SK-N-SH (cell line): ENCODE measurements at regions not wholly inside any gene's neighbourhood (a gene's known extent, or its start where the extent isn't known, plus 50 kb on each side); places are given as distances from the start of the nearest gene placed in this dataset.

ENCODE experiments used
- CTCF ChIA-PET: fragments of 300-600, 350-600 bp; formaldehyde crosslinking; extraction: SDS; loops from one replicate; lab custom pipeline; 2021; lab: Yijun Ruan, JAX
- POLR2A ChIA-PET: fragments of 350-600 bp; sonication (Branson Sonifier 250); formaldehyde crosslinking; extraction: SDS; loops from one replicate; lab custom pipeline; 2020; ENCODE audit warnings: antibody characterized with exemption, inconsistent platforms; lab: Yijun Ruan, JAX
- DNase-seq: peaks from one replicate; pipeline ENCODE4 v3.0.0; 2012
- H2AFZ ChIP-seq: fragments of 200-600 bp; sonication (generic); 2 replicates; pipeline ENCODE4 v1.8.1; 2016; ENCODE audit warnings: antibody characterized with exemption, mild to moderate bottlenecking, low read depth
- H3F3A ChIP-seq: fragments of 200-600 bp; sonication (generic); replicated peaks from 2 replicates; pipeline ENCODE3; 2016; ENCODE audit warnings: antibody characterized with exemption, mild to moderate bottlenecking; ENCODE audit not compliant: insufficient read depth
- H3K27ac ChIP-seq, 2 experiments: fragments of 200-500 bp in 1 of 2; fragments of 200-600 bp in 1 of 2; sonication (Bioruptor generic) in 1 of 2; sonication (generic), shearing (Covaris generic) in 1 of 2; 2 replicates each; pipeline versions ENCODE4 v1.5.1 to v1.6.1; 2014 to 2016; ENCODE audit warnings: low read depth in 2 of 2, inconsistent platforms in 1 of 2, low read length in 1 of 2, mild to moderate bottlenecking in 1 of 2, mixed read lengths in 1 of 2
- H3K27me3 ChIP-seq: fragments of 200-600 bp; sonication (generic), shearing (Covaris generic); 2 replicates; pipeline ENCODE4 v1.6.1; 2016; ENCODE audit warnings: mixed run types; ENCODE audit not compliant: insufficient read depth
- H3K36me3 ChIP-seq, 2 experiments: fragments of 200-500 bp in 1 of 2; fragments of 200-600 bp in 1 of 2; sonication (Bioruptor generic) in 1 of 2; sonication (generic) in 1 of 2; replicated peaks in 1 of 2; 2 replicates each; pipeline versions ENCODE3 to v1.5.1; 2014 to 2016; ENCODE audit warnings: low read length in 1 of 2, mild to moderate bottlenecking in 1 of 2; ENCODE audit not compliant: insufficient read depth in 2 of 2, control insufficient read depth in 1 of 2
- H3K4me1 ChIP-seq, 2 experiments: fragments of 200-500 bp in 1 of 2; fragments of 200-600 bp in 1 of 2; sonication (Bioruptor generic) in 1 of 2; sonication (generic), shearing (Covaris generic) in 1 of 2; 2 replicates each; pipeline versions ENCODE4 v1.5.1 to v1.6.1; 2014 to 2016; ENCODE audit warnings: low read depth in 1 of 2, low read length in 1 of 2, mixed run types in 1 of 2; ENCODE audit not compliant: insufficient read depth in 2 of 2, control insufficient read depth in 1 of 2
- H3K4me2 ChIP-seq: fragments of 200-600 bp; sonication (generic), shearing (Covaris generic); 2 replicates; pipeline ENCODE4 v1.6.1; 2017; ENCODE audit warnings: mixed run types
- H3K4me3 ChIP-seq, 2 experiments: fragments of 200-500 bp in 1 of 2; fragments of 200-600 bp in 1 of 2; sonication (Bioruptor generic) in 1 of 2; sonication (generic), shearing (Covaris generic) in 1 of 2; 2 replicates each; pipeline versions ENCODE4 v1.5.1 to v1.8.1; 2014 to 2016; ENCODE audit warnings: low read depth in 2 of 2, inconsistent platforms in 1 of 2, low read length in 1 of 2, mild to moderate bottlenecking in 1 of 2, mixed read lengths in 1 of 2, moderate library complexity in 1 of 2
- H3K79me2 ChIP-seq: fragments of 200-600 bp; sonication (generic); 2 replicates; pipeline ENCODE4 v1.8.1; 2017; ENCODE audit warnings: mild to moderate bottlenecking; ENCODE audit not compliant: insufficient read depth
- H3K9ac ChIP-seq: fragments of 200-600 bp; sonication (generic); 2 replicates; pipeline ENCODE4 v1.6.1; 2017; ENCODE audit warnings: mixed run types
- H3K9me2 ChIP-seq: fragments of 200-600 bp; sonication (generic); 2 replicates; pipeline ENCODE4 v1.6.1; 2017; ENCODE audit warnings: mixed run types
- H3K9me3 ChIP-seq: fragments of 200-600 bp; sonication (generic); 2 replicates; pipeline ENCODE4 v1.6.1; 2017; ENCODE audit warnings: mixed run types, mild to moderate bottlenecking, moderate library complexity
- H4K20me1 ChIP-seq: fragments of 200-600 bp; sonication (generic); 2 replicates; pipeline ENCODE4 v1.6.1; 2017; ENCODE audit warnings: mild to moderate bottlenecking, mixed run types; ENCODE audit not compliant: insufficient read depth
- CTCF ChIP-seq: fragments of 200-600 bp; sonication (generic); IDR thresholded peaks from 2 replicates; pipeline ENCODE4 v1.6.1; 2017; ENCODE audit warnings: antibody characterized with exemption, mild to moderate bottlenecking, moderate library complexity
- EP300 ChIP-seq, 2 experiments: IDR thresholded peaks; 2 replicates each; pipeline versions ENCODE4 v1.4.0 to v1.6.1; 2012; ENCODE audit warnings: borderline replicate concordance in 1 of 2, low read depth in 1 of 2, low read length in 1 of 2
- EZH2phosphoT487 ChIP-seq: fragments of 200-600 bp; sonication (generic); IDR thresholded peaks from 2 replicates; pipeline ENCODE4 v1.6.1; 2017; ENCODE audit warnings: low read depth, mixed run types, mild to moderate bottlenecking, antibody characterized with exemption, moderate library complexity, borderline replicate concordance
- FOXJ3 ChIP-seq: sonication (generic); formaldehyde crosslinking; IDR thresholded peaks from 2 replicates; pipeline ENCODE4 v1.5.1; 2020; ENCODE audit warnings: mild to moderate bottlenecking, missing genetic modification reagents
- GATA2 ChIP-seq: sonication (generic); formaldehyde crosslinking; IDR thresholded peaks from 2 replicates; pipeline ENCODE4 v1.5.0; 2020; ENCODE audit warnings: mild to moderate bottlenecking, missing genetic modification reagents
- JUND ChIP-seq: IDR thresholded peaks from 2 replicates; pipeline ENCODE4 v1.4.0; 2012
- MAX ChIP-seq: IDR thresholded peaks from 2 replicates; pipeline ENCODE4 v1.4.0; 2012; ENCODE audit warnings: low read depth
- NRF1 ChIP-seq: IDR thresholded peaks from 2 replicates; pipeline ENCODE4 v1.6.1; 2012; ENCODE audit warnings: low read depth, mild to moderate bottlenecking, low read length
- PBX3 ChIP-seq: IDR thresholded peaks from 2 replicates; pipeline ENCODE4; 2012
- POLR2AphosphoS5 ChIP-seq: IDR thresholded peaks from 2 replicates; pipeline ENCODE4 v1.6.1; 2012; ENCODE audit warnings: low read depth, low read length
- RAD21 ChIP-seq: IDR thresholded peaks from 2 replicates; pipeline ENCODE4 v1.6.1; 2012; ENCODE audit warnings: mild to moderate bottlenecking, low read length
- RCOR1 ChIP-seq: fragments of 150-350 bp; IDR thresholded peaks from 2 replicates; pipeline ENCODE4 v1.6.1; 2017; ENCODE audit warnings: antibody characterized with exemption, low read length
- SIN3A ChIP-seq: IDR thresholded peaks from 2 replicates; pipeline ENCODE4 v1.6.1; 2012; ENCODE audit warnings: low read depth, mild to moderate bottlenecking, low read length, moderate library complexity, borderline replicate concordance
- SMC3 ChIP-seq: IDR thresholded peaks from 2 replicates; pipeline ENCODE4 v1.6.1; 2012; ENCODE audit warnings: low read depth, low read length, improper control_type of control experiment
- ZBTB33 ChIP-seq: IDR thresholded peaks from 2 replicates; pipeline ENCODE4 v1.4.0; 2012; ENCODE audit warnings: low read depth, borderline replicate concordance
- WGBS: methylation state at CpG from one replicate; pipeline ENCODE4 v1.1.6; 2017; ENCODE audit warnings: low lambda C conversion rate; 5-methylcytosine and 5-hydroxymethylcytosine counted together

- Histone ChIP-seq H3K9me3 (no peaks in the 10 kb centered on the region), H3K27ac (no peak overlapping the region), H3K36me3 (no peaks in the 10 kb centered on the region), H3K4me1 (peaks cover 0 to 5% of the 10 kb centered on the region in 2 experiments; a peak in 1 of 4 replicates), H3K27me3 (no peaks in the 10 kb centered on the region), H3K4me3 (no peak overlapping the region)
- peak; percentile 20 for DNase-seq
- TF ChIP-seq RCOR1, result peak; percentile 41; the same call in 1 of the 2 replicates
- no peak for TF ChIP-seq PBX3
- no peak for TF ChIP-seq SMC3
- TF ChIP-seq MAX, result no peak
- no peak for TF ChIP-seq SIN3A
- peak in 1 of 2 experiments; percentile 50; a peak in 1 of 4 replicates for TF ChIP-seq EP300 (IDR thresholded peaks at IDR 0.05; ENCODE audit: borderline replicate concordance in 1 of 2, low read depth in 1 of 2, low read length in 1 of 2)
- TF ChIP-seq, all 33 proteins: peak for 2
- H3K9me2 ChIP-seq, result no peaks in the 10 kb centered on the region
- H2AFZ ChIP-seq, result no peak overlapping the region
- no peaks in the 10 kb centered on the region for H3K79me2 ChIP-seq
- no peak overlapping the region for H3K9ac ChIP-seq
- no peaks in the 10 kb centered on the region for H4K20me1 ChIP-seq
- H3K4me2 ChIP-seq, result no peak overlapping the region
- 48% methylated on average over 2 of the region's 2 CpGs for WGBS
- CTCF ChIA-PET, result interaction anchor here (0.5 to 1.7 kb wide), 3 partner anchors 10 to 57 kb away, joined by 3 to 5 read pairs (median 3); no protein-coding TSS in a partner anchor
- H3F3A ChIP-seq, result no peaks in the 10 kb centered on the region
- POLR2A ChIA-PET, result interaction anchor here (0.8 kb wide), 1 partner anchor 111 kb away, joined by 3 read pairs; no protein-coding TSS in a partner anchor
Measured at GRCh38 chr5:71996789-71997188, 110.5 kb upstream of the MAP1B start.

- no peaks in the 10 kb centered on the region for H4K20me1 ChIP-seq
- no peak overlapping the region for H3K4me2 ChIP-seq
- H3K27ac ChIP-seq, result no peak overlapping the region
- H2AFZ ChIP-seq, result no peak overlapping the region
- H3K9me2 ChIP-seq, result no peaks in the 10 kb centered on the region
- TF ChIP-seq RAD21 (no peak), EZH2phosphoT487 (no peak), POLR2AphosphoS5 (no peak), EP300 (IDR thresholded peaks at IDR 0.05; ENCODE audit: borderline replicate concordance in 1 of 2, low read depth in 1 of 2, low read length in 1 of 2) (no peak), NRF1 (no peak)
- H3K4me3 ChIP-seq, result no peak overlapping the region
- no peaks in the 10 kb centered on the region for H3K9me3 ChIP-seq
- ChIA-PET POLR2A (no interaction called here), CTCF (no interaction called here)
- H3K4me1 ChIP-seq, result peaks cover 0 to 5% of the 10 kb centered on the region in 2 experiments; a peak in 1 of 4 replicates
- no peaks in the 10 kb centered on the region for H3K79me2 ChIP-seq
- H3K36me3 ChIP-seq, result no peaks in the 10 kb centered on the region
- H3K9ac ChIP-seq, result no peak overlapping the region
- no peaks in the 10 kb centered on the region for H3F3A ChIP-seq
- no peaks in the 10 kb centered on the region for H3K27me3 ChIP-seq
- no peak for DNase-seq
Measured at GRCh38 chr5:71998746-71999145, 108.5 kb upstream of the MAP1B start.

GRCh38 chr5:72000707-72001106 is 106.6 kb upstream of the MAP1B start:
- Histone ChIP-seq H3K36me3 (no peaks in the 10 kb centered on the region), H3K4me1 (peaks cover 0 to 5% of the 10 kb centered on the region in 2 experiments; a peak in 2 of 4 replicates), H3K9me3 (no peaks in the 10 kb centered on the region), H4K20me1 (no peaks in the 10 kb centered on the region), H3K79me2 (no peaks in the 10 kb centered on the region), H3K27ac (no peak overlapping the region), H3K4me3 (no peak overlapping the region), H3K9ac (no peak overlapping the region), H3K27me3 (no peaks in the 10 kb centered on the region), H3F3A (no peaks in the 10 kb centered on the region), H3K9me2 (no peaks in the 10 kb centered on the region), H2AFZ (no peak overlapping the region), H3K4me2 (no peak overlapping the region)
- POLR2A ChIA-PET, result no interaction called here
- no peak for DNase-seq
- WGBS, result 89% methylated on average over 1 of the region's 1 CpG
- CTCF ChIA-PET, result interaction anchor here (1.0 kb wide), 1 partner anchor 244 kb away, joined by 3 read pairs; no protein-coding TSS in a partner anchor
- TF ChIP-seq MAX, result no peak
- TF ChIP-seq ZBTB33, result no peak
- TF ChIP-seq FOXJ3, result no peak
- no peak for TF ChIP-seq POLR2AphosphoS5
- TF ChIP-seq GATA2 (CRISPR knock-in tag), result no peak
- TF ChIP-seq JUND, result no peak
- no peak for TF ChIP-seq CTCF
